Smooth muscle cell of the brain vasculature (primary cell): ENCODE measurements at regions not wholly inside any gene's neighbourhood (a gene's known extent, or its start where the extent isn't known, plus 50 kb on each side); places are given as distances from the start of the nearest gene placed in this dataset.

Source experiments
- DNase-seq: peaks from one replicate; pipeline ENCODE4 v3.0.0-alpha.2; 2012; ENCODE audit warnings: low read depth, low spot score

DNA sequence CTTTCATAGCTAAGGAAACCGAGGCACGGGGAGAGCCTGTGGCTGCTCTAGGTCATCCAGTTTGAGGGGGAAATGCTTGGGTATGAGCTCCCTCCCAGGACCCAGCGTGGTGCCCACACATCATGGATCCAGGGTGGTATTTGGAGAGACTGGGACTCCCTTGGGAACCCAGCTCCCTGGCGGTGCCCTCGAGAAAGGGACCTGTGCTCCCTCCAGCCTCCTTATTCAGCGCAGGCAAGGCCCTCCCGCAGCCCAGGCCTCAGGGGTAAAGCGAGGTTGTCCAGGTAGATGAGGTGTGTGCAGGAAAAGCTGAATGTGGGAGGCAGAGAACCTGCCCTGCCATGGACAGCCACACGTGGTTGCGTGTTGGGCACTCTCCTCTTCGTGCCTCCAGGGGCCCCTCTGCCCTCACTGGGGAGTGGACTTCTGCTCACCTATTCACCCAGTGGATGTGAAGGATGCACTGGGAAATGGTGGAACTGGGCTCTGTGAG is 53.8 kb upstream of the GPR78 start:
- no peak for DNase-seq

DNA sequence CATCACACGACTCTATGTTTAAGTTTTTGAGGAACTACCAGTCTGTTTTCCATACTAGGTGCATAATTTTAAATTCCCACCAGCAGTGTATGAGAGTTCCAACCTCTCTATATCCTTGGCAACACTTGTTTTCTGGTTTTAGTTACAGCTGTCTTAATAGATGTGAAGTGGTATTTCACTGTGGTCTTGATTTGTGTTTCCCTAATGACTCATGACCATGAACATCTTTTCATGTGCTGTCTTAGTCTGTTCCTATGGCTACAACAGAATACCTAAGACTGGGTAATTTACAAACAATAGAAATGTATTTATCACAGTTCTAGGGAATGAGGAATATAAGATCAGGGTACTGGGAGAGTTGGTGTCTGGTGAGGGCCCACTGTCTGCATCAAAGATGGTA is 51.5 kb upstream of the GPR78 start:
- DNase-seq, result peak; percentile 62
